ENCODE measurements at regions not wholly inside any gene's neighbourhood (a gene's known extent, or its start where the extent isn't known, plus 50 kb on each side); places are given as distances from the start of the nearest gene placed in this dataset.

- no peak for DNase-seq (ENCODE audit: low read depth, low spot score)
- TF ChIP-seq, protein P1, sequence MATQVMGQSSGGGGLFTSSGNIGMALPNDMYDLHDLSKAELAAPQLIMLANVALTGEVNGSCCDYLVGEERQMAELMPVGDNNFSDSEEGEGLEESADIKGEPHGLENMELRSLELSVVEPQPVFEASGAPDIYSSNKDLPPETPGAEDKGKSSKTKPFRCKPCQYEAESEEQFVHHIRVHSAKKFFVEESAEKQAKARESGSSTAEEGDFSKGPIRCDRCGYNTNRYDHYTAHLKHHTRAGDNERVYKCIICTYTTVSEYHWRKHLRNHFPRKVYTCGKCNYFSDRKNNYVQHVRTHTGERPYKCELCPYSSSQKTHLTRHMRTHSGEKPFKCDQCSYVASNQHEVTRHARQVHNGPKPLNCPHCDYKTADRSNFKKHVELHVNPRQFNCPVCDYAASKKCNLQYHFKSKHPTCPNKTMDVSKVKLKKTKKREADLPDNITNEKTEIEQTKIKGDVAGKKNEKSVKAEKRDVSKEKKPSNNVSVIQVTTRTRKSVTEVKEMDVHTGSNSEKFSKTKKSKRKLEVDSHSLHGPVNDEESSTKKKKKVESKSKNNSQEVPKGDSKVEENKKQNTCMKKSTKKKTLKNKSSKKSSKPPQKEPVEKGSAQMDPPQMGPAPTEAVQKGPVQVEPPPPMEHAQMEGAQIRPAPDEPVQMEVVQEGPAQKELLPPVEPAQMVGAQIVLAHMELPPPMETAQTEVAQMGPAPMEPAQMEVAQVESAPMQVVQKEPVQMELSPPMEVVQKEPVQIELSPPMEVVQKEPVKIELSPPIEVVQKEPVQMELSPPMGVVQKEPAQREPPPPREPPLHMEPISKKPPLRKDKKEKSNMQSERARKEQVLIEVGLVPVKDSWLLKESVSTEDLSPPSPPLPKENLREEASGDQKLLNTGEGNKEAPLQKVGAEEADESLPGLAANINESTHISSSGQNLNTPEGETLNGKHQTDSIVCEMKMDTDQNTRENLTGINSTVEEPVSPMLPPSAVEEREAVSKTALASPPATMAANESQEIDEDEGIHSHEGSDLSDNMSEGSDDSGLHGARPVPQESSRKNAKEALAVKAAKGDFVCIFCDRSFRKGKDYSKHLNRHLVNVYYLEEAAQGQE (IDR thresholded peaks at IDR 0.05; ENCODE audit: insufficient read depth in 1 of 2, low read depth in 2 of 2, low read length in 1 of 2): no peak
- TF ChIP-seq POLR2AphosphoS5 (IDR thresholded peaks at IDR 0.05; ENCODE audit: low read depth, low read length): no peak
- no peak for TF ChIP-seq SIN3A (IDR thresholded peaks at IDR 0.05; ENCODE audit: borderline replicate concordance, insufficient read depth, low read depth, low read length)
- TF ChIP-seq TCF7L2 (IDR thresholded peaks at IDR 0.05; ENCODE audit: low read depth, low read length): no peak
- TF ChIP-seq CTCF (IDR thresholded peaks at IDR 0.05): no peak
- no peaks in the 10 kb centered on the region for H3K36me3 ChIP-seq (ENCODE audit: control insufficient read depth, insufficient read depth, low read length)
- no TSS peak for BruUV-seq (replicated peaks)
- peaks cover 16% of the 10 kb centered on the region for H3K4me1 ChIP-seq (ENCODE audit: control insufficient read depth, insufficient read depth, low read length)
- H3K4me3 ChIP-seq (ENCODE audit: low read depth in 2 of 2, low read length in 2 of 2): no peak overlapping the region
- H3K27ac ChIP-seq (ENCODE audit: low read length): no peak overlapping the region
- ATAC-seq: no peak
- ChIA-PET POLR2A (no interaction called here), CTCF (no interaction called here)
- no peaks in the 10 kb centered on the region for H3K27me3 ChIP-seq (ENCODE audit: control insufficient read depth, insufficient read depth, low read length)
- in situ Hi-C loops (cut with HindIII; ENCODE audit: low pct_unique_long_range_greater_than_20kb, low sequenced_read_pairs) (no loop called here), intact Hi-C loops (cut with micrococcal nuclease; ENCODE audit: unreplicated experiment) (no loop called here)
- H3K9me3 ChIP-seq (ENCODE audit: control insufficient read depth, insufficient read depth, low read depth, low read length): no peaks in the 10 kb centered on the region
Measured at GRCh38 chr2:12105180-12105579, 358.7 kb downstream of the LPIN1 start.

GRCh38 chr2:12106440-12107080 lies 360.1 kb downstream of the LPIN1 start:
- DNase-seq (ENCODE audit: low read depth, low spot score) (no peak), ATAC-seq (peak; percentile 80)
- H3K9me3 ChIP-seq (ENCODE audit: control insufficient read depth, insufficient read depth, low read depth, low read length): no peaks in the 10 kb centered on the region
- POLR2A ChIA-PET: no interaction called here
- CTCF ChIA-PET: no interaction called here
- no peaks in the 10 kb centered on the region for H3K27me3 ChIP-seq (ENCODE audit: control insufficient read depth, insufficient read depth, low read length)
- TF ChIP-seq POLR2AphosphoS5 (IDR thresholded peaks at IDR 0.05; ENCODE audit: low read depth, low read length): no peak
- TF ChIP-seq TCF7L2 (IDR thresholded peaks at IDR 0.05; ENCODE audit: low read depth, low read length): no peak
- TF ChIP-seq, protein P1 (IDR thresholded peaks at IDR 0.05; ENCODE audit: insufficient read depth in 1 of 2, low read depth in 2 of 2, low read length in 1 of 2): no peak
- no peak for TF ChIP-seq SIN3A (IDR thresholded peaks at IDR 0.05; ENCODE audit: borderline replicate concordance, insufficient read depth, low read depth, low read length)
- TF ChIP-seq CTCF (IDR thresholded peaks at IDR 0.05): no peak
- H3K36me3 ChIP-seq (ENCODE audit: control insufficient read depth, insufficient read depth, low read length): no peaks in the 10 kb centered on the region
- H3K4me3 ChIP-seq (ENCODE audit: low read depth in 2 of 2, low read length in 2 of 2): no peak overlapping the region
- H3K4me1 ChIP-seq (ENCODE audit: control insufficient read depth, insufficient read depth, low read length): peaks cover 16% of the 10 kb centered on the region
- intact Hi-C loops (cut with micrococcal nuclease; ENCODE audit: unreplicated experiment): no loop called here
- in situ Hi-C loops (cut with HindIII; ENCODE audit: low pct_unique_long_range_greater_than_20kb, low sequenced_read_pairs): no loop called here
- peak overlapping the region; percentile 54; the same call in 1 of the 2 replicates for H3K27ac ChIP-seq (ENCODE audit: low read length)
- BruUV-seq (replicated peaks): no TSS peak

All from Panc1 (cell line).